NCI-H1417 (cell line): ENCODE measurements at regions not wholly inside any gene's neighbourhood (a gene's known extent, or its start where the extent isn't known, plus 50 kb on each side); places are given as distances from the start of the nearest gene placed in this dataset.
"Not testable (repeated sequence)": the region's sequence is repeated elsewhere in the genome, so short reads cannot be mapped to it uniquely, and the experiment has no call there.

Experiments
- DNase-seq, 3 experiments: peaks; one replicate each; lab custom pipeline; 2025; lab: John Stamatoyannopoulos, UW

DNA sequence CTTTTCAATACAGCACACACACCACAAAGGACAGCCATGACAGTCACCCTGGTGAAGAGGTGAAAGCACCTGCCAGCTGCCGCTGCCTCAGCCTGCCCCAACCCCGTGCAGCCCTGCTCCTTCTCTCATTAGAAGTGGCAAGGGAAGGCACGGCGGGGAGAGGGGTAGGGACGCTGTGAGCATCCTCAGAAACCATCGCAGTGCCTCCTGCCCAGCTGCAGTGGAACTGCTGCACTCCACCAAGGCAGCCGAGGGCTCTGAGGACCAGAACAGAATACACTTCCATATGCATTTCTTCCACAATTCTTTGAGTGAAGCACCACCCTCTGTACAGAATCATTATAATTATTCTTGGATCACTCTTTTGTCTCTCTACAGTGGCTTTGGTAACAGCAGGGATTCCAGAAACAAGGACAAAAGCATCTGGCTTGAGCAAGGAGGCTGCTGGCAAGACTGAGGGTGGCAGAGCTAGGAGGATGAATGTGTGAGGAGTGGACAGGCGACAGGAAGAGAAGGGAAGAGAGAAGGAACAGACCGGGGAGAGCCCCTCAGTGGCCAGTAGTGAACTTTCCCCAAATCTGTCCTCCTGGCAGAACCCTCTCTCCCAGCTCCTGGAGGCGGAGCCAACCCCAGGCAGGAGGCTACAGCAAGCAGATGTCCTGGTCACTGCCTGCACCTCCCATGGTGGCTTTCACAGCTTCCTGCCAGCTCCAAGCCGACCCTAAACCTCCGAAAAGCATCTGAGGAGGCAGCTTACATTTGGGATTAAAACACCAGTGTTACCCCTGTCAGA lies 73.2 kb downstream of the MTNR1A start:
- no peak for DNase-seq

DNA sequence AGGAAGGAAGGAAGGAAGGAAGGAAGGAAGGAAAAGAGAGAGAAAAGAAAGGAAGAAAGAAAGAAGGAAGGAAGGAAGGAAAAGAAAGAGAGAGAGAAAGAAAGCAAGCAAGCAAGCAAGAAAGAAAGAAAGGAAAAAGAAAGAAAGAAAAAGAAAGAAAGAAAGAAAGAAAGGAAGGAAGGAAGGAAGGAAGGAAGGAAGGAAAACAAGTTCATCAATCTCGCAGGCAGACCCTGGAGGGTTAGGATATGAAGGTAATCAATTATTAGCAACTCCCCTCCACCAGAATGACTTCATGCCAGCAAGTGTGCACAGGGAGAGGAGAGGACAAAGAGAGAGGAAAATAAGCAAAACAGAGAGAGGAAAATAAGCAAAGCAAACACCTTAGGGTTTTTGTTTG lies 80.2 kb downstream of the MTNR1A start:
- DNase-seq = no peak

DNA sequence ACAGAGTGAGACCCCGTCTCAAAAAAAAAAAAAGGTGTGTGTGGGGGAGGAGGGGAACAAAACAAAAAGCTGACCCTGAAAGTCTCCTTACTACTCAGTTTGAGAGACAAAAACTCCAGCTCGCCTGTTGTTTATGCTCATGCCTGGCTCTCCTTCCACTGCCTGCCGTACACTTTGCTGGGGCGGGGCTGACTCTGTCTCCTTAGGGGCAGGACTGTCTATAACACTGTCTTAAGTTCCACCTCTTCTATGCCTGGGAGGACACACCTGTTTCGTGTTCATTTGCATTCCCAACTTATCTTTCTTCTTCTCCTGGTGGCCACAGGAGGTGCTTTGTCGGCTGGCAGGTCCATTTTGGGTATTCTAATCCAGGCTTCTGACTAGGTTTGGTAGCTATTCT lies 81.4 kb downstream of the MTNR1A start:
- DNase-seq = no peak

DNA sequence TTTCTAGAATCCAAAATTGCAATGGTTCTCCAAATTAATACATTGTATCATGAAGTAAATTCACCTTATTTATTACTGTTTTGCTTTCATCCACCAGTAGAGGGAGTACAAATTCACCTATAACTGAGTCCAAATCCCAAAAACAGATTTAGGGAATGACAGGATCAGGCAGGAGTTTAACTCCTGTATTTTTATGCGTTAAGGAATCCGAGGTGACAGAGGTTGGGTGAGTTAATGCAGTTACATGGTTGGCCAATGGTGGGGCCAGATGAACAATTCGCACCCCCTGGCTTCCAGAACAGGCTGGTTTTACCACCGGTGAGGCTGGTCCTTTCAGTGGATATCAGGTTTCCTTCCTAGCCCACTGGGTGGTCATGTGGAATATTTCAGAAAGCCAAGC lies 82.4 kb downstream of the MTNR1A start:
- peak in 1 of 3 experiments; percentile 49 for DNase-seq

DNA sequence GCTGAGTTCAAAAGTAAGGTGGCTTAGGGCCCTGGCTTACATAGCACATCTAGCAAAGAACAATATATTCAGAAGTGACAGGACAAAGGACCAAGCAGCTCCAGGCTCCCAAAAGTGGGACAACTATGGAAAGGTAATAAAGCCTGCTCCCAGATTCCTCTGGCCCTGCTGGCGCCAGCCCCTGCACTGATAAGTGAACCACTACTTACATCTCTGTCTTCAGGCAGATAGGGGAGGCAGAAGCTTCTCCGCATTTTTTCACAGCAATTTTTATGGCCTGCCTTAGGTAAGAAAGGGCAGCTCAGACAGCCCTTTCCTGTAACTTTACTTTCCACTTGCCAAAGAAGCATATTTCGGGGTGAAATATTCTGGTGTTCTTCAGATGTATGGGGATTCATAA lies 83.9 kb downstream of the MTNR1A start:
- DNase-seq = no peak

DNA sequence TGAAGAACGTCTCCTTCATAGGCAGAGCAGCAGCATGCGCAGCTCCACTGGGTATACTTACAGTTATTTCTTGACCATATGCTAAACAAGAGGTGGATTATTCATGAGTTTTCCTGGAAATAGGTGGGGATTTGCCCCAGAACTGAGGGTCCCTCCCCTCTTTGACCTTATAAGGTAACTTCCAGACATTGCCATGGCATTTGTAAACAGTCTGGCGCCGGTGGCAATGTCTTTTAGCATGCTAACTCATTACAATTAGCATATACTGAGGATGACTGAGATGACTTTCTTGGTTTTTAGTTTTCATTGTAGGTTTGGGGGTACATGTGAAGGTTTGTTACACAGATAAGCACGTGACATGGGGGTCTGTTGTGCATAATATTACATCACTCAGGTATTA lies 97.3 kb downstream of the MTNR1A start:
- DNase-seq = no peak

DNA sequence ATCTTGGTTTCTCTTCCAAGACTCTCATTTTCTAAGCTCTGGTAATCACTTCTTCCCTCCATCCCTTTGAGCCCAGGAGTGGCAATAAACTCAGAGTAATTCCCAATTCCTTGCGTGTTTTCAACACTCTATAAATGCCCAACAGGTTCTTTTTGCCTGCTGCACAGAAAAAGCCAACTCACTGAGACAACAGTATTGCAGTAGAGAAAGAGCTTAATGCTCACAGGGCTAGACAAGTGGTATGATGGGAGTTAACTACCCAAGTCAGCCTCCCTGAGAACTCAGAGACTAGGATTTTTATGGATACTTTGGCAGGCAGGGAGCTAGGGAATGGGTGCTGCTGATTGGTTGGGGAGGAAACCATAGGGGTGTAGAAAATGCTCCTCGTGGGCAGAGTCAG lies 103.4 kb downstream of the MTNR1A start:
- no peak for DNase-seq

DNA sequence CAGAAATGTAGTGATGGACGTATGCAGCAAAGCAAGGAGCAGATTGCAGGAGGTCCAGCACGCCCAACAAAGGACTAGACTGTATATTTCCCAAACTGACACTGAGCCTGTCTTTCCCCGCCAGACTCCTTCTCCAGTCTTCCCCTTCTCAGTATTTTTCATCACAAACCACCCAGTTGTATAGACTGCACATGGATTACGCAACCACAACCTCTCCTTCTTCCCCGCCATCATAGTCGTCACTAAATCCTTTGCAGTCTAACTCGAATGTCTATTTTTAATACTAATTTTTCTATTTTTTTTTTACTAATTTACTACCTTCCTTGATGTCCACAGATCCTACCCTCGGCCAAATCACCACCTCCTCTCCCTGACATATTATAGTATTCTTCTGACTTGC lies 105.4 kb downstream of the MTNR1A start:
- DNase-seq = no peak

DNA sequence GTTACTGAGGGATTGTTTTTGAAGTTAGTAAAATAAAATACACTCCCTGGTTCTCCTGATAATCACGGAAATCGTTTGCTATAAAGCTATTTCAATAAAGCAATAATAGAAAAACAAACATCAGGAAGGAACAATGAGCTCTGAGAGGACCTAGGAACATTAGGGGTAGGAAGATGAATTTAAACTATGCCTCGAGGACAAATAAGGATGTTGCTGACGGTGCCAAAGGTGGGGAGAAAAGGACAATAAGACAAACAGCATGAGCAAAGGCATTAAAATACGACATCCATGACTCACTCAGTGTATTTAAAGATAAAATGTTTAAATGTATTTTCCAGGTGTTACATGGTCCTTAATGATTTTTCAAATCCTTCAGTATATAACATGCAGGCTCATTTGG lies 110.3 kb downstream of the MTNR1A start:
- peak in 2 of 3 experiments; percentile 12 to 34 for DNase-seq

DNA sequence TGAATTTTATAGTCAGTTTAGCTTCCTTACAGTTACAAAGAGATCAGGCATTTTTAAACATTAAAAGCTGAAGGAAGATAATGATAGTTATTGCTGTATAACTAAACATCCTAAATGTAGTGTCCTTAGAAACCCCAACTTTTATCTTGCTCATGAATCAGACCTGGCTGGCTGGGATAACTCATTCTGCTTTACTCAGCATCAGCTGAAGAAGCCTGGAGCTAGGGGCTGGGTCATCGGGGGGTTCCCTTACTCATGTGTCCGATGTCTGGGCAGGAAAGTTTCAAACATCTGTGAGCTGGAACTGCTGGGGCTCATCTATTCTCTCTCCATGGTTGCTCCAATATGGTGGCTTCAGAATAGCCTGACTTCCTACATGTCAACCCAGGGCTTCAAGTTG lies 113.9 kb downstream of the MTNR1A start:
- DNase-seq = no peak

DNA sequence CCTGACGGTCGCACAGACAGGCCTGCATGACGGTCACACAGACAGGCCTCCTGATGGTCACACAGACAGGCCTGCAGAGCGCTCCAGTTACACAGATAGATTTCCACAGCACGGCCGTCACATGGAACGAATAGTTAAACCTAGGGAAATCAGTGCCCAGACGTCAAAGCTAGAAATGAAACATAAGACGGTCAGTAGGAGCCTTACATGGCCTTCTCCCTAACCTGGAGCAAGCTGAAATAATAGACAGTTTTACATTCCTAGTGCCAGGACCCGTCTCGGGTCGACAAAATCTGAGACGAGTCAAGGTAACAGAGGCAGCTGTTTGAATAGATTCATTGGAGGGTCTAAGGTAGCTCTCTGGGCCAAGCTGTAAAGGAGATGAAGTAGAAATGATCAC lies 126.9 kb downstream of the MTNR1A start:
- DNase-seq = no peak

DNA sequence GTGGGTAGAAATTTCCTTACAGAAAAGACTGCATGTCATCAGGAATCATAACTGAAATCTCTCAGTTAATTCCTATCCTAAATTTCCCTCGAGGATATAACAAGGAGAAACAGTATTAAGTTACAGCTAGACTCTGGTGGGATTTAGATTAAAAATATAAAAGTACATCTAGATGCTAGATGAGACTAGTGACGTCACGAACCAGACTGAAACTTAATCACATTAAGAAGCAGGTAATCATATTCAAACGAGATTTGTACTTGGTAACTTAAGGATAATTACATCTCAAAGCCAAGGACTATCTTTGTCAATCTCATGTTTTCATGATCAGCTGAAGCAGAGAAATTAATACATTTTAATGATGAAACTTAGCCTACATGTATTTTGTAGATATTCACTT lies 130.6 kb downstream of the MTNR1A start:
- DNase-seq = no peak

DNA sequence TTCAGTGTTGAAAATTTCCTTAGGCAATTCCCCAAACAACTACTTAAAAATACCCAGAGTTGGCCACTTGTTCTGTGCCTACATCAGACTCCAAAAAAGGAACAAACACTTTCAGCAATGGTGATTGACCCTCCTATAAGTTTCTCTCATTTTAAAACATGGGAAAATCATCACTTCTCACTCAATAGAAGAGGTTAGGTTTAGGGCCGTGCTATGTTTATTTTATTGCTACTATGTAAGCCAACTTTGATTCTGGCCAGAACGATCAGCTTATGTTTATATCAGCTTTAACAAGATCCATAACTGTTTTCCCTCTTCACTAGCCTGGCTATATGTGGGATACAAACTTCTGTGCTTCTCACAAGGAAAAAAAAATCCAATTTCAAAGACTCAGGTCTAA lies 133.1 kb downstream of the MTNR1A start:
- no peak for DNase-seq

DNA sequence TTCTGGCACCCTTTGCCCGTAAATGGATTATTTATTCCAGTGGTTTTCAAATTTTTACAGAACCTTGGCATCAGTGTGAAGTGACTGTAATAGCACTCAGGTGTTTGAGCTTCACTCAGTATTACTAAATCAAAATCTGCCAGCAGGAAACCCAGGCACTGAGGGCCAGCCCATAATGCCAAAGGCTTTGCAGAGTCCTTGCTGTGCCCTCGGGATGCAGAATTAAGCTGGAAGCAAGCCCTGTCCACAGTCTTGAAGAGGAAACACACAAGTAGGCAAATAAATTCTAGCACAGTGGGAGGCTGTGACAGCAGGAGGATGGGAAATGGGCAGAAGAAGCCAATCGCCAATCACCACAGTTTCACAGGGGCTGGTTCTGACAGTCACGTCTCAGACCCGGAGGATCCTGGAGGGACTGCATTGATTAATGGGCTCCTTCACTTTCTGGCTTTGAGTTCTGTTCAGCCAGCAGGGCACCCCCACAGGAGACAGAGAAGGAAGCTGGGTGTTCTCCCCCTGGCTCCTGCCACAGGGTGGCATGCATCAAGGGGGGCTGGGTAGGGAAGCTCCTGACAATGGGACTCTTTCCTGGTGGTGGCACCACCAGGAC lies 138.8 kb downstream of the MTNR1A start:
- peak in 1 of 3 experiments; percentile 3 for DNase-seq

DNA sequence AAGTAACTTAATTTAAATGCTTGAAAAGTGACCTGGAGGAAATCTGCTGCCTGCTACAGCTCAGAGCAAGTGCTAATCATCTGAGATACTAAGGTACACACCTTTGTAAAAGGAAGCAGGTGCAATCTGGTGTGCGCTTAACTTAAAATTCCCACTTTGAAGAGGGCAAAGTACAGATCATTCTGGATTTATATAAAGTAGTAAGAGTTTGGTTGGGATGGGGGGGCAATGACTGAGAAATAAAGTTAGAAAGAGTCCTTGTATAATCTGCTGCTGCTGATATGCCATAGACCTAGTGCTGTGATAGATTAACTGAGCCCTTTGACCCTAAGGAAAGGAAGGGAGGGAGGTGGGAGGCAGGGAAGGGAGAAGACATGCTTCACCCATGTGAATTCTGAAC lies 141.0 kb downstream of the MTNR1A start:
- no peak for DNase-seq

DNA sequence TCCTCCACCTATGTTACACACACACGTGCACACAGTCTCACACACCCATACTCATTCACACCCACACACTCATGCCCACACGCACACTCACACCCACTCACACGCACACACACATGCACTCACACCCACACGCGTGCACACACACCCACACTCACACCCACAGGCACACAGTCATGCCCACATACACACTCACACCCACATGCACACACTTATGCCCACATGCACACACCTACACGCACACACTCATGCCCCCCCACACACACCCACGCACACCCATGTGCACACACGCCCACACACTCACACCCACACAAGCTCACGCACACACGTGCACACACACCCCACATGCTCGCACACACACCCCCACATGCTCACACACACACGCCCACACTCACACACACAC lies 140.0 kb downstream of the F11 start:
- DNase-seq = no peak

DNA sequence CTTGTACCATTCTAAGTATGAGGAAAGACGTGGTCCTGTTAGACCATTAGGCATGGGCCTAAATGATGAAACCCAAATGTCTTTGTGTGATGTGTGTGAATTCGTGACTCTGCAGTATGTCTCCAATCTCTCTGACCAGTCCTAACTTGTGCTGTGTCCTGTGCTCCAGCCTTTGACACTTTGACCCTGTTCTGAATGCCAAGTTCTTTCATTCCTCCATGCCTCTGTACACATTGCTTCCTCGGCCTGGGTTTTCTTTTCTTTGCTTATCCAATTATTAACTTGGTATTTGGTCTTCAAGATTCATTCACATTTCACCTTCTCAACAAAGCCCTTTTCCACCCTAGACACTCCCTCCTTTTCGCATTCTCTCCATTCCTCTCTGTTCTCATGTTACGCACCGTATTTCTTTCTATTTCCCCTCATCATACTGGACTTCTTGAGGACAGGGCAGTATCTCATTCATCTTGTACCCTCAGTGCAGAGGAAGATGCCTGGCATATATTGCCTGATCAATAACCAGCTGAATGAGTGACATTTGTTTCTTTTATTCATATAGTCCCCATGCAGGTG lies 138.7 kb downstream of the F11 start:
- no peak for DNase-seq

DNA sequence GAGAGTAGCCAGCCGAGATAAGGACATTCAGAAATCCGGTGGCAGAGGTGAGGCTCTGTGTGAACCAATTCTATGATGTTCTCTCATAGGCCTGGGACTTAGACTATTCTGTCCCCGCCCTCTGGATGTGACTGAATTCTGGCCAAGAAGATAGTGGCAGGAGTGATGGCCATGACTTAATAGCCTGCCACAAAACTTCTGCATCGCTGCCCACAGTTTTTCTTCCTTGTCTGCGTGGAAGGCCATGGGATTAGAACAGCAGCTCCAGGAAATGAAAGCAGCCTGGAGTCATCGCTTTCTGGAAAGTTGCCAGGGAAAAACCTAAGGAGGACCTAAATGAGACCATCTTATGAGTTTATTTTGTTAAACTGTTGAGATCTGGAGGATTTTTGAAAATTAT lies 134.7 kb downstream of the F11 start:
- DNase-seq = no peak

DNA sequence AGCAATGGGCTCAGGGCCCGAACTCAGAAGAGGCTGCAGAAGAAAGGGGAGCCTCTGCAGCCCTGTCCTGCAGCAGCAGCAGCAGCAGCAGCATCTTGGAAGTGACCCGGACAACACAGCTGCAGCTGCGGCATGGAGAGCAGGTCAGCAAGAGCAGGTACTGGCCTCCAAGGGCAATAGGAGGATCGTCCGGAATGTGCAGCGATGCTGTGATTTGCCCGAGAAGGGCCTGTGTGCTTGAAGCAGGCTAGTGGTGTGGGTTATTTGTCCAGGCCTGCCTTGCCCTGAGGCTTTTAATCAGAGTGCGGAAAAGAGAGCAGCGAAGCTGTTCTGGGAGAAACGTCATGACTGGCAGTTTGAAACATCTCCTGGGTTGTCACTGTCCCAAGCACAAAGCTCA lies 126.0 kb downstream of the F11 start:
- no peak for DNase-seq

DNA sequence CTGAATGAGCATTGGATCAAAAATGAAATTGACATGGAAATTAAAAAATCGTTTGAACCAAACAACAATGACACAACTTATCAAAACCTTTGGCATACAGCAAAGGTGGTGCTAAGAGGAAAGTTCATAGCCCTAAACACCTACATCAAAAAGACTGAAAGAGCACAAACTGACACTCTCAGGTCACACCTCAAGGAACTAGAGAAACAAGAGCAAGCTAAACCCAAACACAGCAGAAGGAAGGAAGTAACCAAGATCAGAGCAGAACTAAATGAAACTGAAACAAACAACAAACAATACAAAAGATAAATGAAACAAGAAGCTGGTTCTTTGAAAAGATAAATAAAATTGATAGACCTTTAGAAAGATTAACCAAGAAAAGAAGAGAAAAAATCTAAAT lies 118.3 kb downstream of the F11 start:
- DNase-seq = not testable (repeated sequence)

DNA sequence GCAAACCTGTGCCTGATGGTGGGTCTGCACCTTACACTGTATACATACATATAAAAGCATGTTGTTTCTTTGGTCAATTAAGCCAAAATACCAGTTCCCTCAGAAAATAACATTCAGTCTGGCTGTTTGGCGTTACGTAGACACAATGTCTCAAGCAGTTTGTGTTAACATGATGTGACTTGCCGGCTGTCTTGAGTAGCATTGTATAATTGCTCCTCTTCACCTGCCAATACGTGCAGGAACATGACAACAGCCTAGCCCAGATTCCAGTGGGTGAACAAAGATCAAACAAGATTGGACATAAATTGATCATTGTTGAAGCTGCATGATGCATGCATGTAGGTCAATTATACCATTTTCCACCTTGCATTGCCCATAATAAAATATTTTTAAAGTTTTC lies 102.3 kb downstream of the F11 start:
- no peak for DNase-seq

DNA sequence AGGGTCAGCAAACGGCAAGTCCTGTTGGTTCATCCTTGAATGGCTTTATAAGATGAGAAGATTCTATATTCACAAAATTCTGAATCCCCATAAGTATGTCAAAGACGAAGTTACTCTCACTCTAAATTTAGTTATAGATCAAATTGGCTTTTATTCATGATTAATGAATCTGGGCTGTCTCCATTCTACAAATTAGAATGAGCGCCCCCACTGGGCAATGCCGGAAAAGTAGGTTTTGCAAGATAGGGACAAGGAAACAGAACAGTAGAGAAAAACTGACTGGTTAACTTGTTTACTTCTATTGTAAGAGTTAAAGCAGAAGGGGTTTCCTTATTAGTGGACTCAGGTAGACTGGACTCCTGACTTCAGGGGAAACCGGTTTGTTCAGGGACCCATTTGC lies 100.3 kb downstream of the F11 start:
- no peak for DNase-seq

DNA sequence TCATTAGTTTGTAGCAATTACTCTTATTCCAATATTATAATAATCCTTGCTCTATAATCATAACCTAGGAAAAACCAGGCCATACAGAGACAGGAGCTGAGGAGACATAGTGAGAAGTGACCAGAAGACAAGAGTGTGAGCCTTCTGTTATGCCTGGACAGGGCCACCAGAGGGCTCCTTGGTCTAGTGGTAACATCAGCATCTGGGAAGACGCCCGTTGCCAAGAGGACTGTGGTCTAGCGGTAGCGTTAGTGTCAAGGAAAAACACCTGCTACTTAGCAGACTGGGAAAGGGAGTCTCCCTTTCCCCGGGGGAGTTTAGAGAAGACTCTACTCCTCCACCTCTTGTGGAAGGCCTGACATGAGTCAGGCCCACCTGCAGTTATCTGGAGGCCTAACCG lies 97.0 kb downstream of the F11 start:
- DNase-seq = not testable (repeated sequence)

DNA sequence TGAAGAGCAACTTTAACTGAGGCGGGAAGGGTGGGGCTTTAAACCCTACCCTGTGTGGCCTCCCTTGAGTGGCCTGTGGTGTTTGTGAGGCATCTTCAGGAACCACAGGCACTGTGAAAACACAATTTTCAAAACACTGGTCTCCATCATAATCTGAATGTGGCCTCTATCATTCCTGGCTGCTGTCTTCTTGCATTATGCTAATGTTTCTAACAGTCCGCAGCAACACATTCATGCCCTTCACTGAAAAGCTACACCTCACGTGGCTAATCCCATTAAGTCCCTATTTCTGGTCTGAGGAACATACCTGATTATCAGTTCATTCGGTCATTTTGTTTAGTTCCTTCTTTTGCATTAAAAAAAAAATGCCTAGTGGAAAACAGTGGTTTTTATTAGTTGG lies 94.6 kb downstream of the F11 start:
- no peak for DNase-seq
